Cerebellar cortex (tissue), 1 donor: ENCODE measurements at regions not wholly inside any gene's neighbourhood (a gene's known extent, or its start where the extent isn't known, plus 50 kb on each side); places are given as distances from the start of the nearest gene placed in this dataset.
A peak's percentile ranks its signal among the peaks of the same experiment; 100 is the strongest.

Source experiments
- DNase-seq: peaks from one replicate; pipeline ENCODE4 v3.0.0-alpha.2; 2015; ENCODE audit warnings: low spot score

DNA sequence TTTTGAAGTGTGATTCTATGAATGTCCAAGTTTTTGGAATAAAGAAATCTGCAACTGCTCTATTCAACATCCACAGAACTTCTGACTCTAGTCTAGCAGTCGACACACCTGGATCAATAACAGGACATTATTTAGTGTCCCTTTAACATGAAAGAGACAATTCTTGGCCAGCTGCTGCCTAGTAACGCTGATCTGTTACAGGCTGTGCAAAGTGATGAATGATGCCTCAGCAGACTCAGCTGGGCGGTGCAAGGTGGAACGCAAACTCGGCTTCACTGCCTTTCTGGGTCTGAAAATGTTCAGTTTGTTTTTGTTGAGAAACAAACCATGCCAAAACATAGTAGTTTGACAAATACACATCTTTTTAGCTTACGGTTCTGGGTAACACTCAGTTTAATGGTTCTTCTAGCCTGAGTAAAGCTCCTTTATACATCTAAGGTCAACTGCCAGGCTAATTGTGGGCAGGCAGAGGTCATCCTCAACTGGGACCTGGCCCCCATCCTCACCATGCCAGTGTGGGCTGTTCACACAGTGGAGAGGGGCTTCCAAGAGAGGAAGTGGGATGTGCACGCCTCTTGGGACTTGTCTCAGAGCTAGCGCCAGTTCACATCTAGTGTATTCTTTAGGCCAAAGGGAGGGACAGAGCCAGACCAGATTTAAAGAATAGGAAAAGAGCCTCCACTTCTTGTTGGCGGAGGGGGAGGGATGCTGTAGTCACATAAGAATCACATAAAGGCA lies 879.7 kb downstream of the QKI start:
- DNase-seq, result no peak

DNA sequence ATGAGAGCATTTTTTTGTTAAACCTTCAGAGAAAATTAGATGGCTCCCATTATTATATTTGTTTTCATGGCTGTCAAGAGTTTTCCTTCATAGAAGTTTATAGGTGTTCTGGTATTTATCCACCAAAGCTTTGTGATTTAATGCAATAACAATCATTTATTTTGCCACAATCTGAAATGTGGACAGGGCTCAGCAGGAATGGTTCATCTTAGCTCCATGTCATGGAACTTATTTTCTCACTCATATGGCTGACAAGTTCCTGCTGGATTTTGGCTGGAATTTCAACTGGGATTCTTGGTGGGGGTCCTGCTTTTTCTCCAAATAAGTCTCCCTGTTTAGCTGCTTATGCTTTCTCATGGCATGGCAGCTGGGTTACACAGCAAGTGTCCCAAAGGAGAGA lies 876.7 kb downstream of the QKI start:
- DNase-seq, result no peak

DNA sequence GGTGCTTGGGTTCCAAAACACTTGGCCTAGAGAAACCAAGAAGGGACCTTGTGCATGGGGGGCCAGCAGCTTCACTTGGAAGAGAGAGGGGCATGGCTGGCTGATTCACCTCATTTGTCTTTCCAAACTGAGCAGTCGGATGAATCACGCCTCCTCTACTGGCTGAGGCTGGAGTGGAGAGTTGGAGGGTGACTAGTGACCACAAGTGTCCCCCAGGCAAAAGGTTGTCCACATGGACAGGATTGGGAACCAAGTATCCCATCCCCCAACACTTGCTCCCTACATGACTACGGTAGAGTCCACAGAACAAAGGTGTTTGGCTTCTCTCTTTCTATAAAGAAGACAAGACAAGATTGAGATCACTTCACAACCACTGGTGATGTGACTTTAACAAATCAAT lies 875.6 kb downstream of the QKI start:
- no peak for DNase-seq

DNA sequence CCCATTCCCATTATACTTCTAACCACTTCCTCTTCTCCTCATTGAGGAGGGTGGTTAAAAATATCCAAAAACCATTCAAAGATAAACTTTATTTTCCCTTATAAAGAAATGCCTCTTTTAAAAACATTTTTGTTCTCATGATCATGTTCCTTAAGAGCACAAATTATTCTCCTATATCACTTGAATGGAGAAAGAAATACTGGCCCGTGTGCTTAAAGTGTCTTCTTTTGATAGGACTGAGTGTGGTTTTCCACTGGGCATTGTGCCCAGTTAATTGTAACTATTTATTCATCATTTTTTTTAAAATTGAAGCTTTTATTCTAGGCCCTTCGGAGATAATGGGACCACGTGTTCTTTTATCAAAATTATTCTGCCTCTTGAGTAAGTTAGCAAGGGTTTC lies 871.5 kb downstream of the QKI start:
- no peak for DNase-seq

DNA sequence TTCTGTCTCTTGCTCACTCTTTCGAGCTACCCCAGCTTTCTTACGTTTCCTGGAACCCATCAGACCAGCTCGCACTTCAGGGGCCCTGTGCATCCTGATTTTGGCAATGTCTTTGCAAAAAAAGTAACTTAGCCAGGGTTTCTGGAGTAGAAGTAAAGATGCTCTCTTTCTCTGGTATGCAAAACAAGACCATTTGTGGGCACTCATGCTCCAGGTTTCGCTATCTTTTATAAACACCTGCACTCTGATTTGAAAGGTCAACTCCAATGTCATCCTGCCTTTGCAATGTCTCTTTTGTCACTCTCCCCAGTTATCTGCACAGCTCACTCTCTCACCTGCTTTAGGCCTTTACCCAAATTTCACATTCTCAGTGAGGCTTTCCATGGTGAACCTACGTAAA lies 869.1 kb downstream of the QKI start:
- no peak for DNase-seq

DNA sequence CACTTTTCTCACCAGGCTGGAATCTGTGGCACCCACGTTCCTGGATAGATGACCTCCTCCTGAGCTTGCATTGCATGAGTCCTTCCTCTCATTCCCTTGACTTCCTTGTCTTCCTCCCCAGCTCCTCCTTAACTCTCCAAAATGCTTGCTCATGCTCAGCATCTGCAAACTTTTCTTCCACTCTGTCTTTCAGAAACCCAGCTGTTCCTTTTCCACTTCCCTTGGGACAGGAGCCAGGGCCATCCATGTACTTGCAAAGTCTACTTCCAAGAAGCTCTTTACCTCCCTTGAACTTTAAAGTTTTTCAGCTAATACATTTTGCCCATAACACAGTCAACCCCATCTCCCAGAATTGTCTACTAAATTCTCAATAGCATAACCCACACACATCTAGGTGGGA lies 861.7 kb downstream of the QKI start:
- DNase-seq, result no peak

DNA sequence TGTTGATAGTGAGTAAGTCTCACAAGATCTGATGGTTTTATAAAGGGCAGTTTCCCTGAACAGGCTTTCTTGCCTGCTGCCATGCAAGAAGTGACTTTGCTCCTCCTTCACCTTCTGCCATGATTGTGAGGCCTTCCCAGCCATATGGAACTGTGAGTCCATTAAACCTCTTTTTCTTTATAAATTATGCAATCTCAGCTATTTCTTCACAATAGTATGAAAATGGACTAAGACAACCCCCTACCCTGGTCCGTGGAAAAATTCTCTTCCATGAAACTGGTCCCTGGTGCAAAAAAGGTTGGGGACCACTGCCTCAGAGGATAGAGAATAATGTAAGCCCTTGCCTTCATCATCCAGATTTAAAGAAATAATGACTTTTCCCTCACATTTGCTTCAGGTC lies 861.3 kb downstream of the QKI start:
- no peak for DNase-seq

DNA sequence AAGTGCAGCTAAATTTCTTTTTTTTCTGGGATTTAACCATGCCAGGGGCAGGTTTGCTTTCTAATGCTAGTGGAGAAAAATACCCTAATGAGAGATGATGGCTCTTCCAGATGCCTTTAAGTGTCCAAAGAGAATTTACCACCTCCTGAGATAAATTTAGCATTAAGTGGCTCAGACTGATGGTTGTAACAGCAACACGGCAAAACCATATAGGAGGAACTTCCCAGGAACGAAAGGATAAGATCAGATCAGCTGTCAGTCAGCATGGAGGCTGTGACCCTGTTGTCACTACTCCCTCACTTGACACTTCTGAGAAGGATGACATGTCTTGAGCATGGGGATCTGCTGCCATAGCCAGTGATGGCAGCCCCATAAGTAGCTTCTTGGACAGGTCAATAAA lies 860.0 kb downstream of the QKI start:
- DNase-seq, result no peak

DNA sequence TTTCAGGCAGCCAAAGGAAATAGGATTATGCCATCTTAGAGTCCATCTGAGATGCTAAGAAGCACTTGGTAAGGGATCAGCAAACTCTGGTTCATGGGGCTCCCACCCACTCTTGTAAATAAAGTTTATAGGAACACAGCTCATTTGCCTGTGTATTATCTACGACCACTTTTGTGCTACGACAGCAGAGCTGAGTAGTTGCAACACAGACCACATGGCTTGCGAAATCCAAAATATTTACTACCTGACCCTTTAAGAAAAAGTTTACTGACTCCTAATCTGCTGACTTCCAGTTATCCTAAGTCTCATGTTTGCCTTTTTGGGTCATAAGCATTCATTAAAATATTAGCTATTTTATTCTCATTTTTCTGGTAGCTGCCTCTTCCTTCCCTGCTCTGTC lies 859.0 kb downstream of the QKI start:
- no peak for DNase-seq

DNA sequence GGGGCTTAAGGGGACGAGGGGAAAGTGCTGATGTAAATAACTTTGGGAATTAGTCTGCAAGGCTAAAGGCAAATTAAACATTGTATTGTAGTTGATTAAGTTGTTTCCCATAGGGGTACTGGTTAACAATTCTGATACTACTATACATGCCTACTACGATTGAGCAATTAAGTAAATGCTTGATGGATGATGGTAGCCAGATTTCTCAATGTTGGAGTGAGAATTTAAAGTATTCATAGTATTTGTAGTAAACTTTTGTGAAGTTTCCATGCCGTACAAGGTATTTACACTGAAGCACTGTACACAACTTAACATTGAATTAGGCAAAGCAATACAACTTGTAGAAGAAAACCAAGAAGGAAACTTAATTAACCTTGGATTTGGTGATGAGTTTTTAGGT lies 852.3 kb downstream of the QKI start:
- DNase-seq, result no peak

DNA sequence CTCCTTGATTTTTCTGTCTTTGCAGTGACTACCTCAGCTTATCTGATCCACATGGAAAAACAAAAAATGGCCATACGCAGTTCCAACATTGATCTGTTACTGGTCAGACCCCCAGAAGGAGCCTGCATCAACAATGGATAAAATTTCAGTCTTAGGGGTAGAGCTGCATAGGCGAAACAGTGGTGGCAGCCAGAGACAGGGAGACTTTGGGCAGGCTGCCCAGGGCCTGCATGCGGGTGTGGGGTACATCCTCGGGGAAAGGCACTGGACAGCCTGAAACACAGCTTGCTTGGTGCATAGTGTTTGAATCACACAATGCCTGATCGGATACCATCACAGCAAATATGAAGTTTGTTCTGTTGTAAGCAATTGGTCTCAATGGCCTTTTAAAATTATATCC lies 847.8 kb downstream of the QKI start:
- DNase-seq, result no peak

DNA sequence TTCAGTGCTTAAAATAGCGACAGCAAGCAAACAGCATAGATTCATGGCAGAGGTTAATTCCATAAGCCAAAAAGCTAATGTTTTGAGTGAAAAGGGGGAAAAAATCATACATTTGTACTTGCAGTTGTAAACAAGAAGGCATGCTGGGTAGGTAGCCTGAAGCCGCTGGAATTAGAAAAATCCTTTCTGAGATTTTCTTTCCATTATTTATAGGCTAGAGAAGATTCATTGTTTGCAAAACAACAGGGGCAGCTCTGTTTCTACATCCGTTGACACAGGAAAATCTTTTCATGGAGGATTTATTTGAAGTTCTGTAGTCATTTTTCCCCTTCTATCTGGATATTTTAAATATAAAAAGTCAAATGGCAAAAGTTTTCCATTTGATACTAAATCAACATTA lies 843.9 kb downstream of the QKI start:
- DNase-seq, result no peak

DNA sequence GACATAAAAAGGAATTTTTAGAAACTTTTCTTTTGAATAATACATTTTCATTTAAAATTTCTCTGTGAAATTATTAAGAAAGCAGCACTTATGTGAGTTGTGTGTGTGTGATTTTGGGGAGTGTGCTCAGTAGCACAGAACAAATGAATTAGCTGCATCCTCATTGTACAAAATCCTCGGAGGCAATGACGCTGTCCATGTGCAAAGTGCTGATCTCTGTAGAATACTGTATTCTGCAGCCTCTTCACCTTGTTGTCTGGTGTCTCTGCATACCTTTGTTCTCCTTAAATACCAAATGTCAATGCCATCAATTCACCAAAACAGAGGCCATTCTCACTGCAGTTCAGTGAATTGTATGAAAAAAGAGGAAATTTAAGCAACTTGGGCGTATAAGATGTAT lies 838.4 kb downstream of the QKI start:
- no peak for DNase-seq

DNA sequence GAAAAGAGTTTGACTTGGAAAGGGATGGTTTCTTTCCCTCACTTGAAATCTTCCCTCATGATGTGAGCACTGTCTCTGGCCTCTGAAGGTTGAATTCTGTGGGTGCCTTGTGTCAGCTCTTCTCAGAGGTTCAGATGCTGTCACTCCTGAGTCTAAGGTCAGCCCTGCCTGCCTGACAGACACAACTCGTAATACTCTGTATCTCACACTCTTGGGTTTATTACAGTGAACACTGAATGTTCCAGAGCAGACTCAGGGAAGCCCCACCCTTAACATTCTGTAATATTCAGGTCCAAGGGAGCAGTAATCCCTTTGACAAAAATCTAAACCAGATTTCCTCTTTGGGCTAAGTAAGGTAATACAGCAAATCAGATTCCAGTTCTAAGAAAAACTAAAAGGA lies 837.8 kb downstream of the QKI start:
- no peak for DNase-seq

DNA sequence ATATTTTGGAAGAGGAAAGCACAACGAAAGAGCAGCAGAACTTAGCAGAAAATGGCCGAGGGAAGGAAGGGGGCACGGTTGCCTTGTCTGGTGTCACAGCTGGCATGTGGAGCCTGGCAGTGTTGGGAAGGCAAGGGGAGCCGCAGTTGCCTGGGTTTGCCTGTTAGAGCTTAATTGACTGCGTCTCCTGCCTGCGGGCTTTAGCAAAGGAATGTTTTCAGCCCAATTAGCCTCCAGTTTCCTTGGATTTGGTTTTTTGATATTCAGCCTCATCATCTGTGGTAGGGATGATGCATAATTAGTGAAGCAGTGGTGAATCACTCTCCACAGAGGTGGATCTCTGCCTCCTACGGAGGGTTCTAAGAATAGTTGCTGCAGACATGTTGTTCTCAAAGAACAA lies 832.6 kb downstream of the QKI start:
- no peak for DNase-seq

DNA sequence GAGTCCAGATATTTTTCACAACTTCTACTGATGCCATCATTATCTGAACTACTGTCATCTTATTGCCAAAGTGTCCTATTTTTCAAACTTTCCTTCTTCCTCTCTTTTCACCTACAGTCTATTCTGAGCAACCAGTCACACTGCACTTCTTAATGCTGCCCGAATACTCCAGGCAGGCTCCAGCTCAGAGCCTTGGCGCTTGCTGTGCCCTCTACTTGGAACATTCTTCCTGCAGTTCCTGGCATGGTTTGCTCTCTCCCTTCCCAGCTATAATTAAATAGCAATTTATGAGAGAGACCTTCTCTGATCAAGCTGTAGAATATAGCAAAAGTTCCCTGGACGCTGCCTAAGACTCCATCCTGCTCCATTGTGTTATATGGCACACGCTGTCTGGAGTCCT lies 831.6 kb downstream of the QKI start:
- DNase-seq, result no peak

DNA sequence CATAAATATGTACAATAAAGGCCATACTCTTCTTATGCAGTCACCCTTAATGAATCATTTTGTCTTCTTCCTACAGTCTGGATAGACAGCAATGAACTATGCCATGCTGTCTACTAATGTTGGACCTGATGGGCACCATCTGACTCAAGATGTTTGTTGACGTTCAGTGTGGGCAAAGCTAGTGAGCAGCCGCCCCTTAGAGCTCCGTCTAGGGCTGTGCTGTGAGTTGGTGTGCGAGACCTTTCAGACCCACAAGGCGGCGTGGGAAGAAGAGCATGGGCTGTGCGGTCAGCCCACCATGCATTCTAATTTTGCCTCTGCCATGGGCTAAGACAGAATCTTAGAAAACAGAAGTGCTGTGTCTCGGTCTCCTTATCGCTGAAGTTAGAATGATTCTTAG lies 829.4 kb downstream of the QKI start:
- DNase-seq, result no peak

DNA sequence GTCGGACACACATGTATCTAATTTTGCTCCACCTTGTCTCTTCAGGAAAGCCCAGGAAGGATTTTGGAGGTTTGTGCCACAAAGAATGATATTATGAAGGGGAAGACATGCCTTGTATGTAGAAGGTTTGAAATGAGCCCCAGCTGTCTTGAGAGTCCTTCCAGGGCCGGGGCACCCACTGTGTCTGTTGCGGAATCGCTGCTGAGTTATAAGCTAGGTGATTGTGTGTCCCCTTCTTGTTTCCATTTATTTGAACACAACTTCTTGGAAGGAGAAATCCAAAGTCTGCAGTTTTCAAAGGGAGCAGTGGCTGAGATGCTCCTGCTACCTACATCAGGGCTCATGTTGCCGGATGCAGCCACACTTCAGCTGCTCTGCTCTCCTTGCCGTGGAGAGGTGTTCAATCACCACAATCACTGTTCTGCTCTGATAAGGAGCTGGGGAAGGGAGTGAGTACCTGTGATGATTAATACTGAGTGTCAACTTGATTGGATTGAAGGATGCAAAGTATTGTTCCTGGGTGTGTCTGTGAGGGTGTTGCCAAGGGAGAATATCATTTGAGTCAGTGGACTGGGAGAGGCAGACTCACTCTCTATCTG lies 828.6 kb downstream of the QKI start:
- DNase-seq, result no peak

DNA sequence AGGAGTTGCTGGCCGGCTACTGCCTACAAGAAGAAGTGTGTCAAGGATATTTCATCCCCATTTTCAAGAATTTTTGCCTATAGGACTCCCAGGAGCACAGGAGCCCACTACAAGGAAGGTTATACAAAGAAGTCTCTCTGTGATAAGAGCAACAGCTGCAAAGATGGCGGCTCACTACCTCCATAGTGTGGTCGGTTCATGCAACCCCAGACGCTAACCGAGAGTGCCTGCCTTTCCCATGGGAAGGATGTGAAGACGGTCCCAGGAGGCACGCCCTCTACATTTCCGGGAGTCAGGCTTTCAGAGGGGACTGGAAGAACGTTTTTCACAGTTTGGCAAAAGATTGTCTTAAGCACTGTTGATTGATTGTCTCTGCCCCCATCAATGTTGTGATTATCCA lies 816.3 kb downstream of the QKI start:
- DNase-seq, result no peak

DNA sequence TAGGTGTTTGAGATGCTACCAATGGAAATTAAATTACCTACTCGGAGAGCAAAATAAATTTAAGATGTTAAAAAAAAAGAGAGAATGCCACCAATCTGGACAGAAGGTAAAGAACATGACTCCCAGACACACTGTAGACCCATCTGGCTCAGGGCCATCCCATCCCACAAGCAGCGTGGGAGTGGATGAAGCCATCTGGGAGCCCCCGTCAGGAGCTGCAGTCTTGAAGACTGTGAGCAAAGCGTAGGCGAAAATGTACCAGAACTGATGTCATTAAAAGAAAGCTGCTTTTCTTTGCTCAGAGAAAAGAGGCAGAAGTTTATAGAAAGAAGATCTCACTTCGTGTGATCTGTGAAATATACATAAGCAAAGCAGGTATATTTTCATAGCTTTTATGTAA lies 815.7 kb downstream of the QKI start:
- no peak for DNase-seq

DNA sequence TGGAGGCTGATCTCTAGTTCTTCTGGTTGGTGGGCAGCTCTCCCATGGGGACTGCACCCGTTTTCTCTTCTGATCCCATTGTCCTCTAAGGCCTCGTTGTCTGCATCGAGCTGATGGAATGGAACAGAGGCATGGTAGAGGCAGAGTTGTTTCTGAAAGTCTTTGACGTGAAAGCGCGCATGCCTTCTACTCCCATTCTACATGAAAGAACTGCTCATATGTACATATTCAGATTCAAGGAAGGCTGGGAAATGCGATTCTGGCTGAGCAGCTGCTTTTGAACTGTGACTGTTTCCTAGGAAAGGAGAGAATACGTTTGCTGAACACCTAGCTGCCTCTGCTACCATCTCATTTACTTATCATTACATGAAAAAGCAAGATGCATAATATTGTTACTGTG lies 815.2 kb downstream of the QKI start:
- no peak for DNase-seq

DNA sequence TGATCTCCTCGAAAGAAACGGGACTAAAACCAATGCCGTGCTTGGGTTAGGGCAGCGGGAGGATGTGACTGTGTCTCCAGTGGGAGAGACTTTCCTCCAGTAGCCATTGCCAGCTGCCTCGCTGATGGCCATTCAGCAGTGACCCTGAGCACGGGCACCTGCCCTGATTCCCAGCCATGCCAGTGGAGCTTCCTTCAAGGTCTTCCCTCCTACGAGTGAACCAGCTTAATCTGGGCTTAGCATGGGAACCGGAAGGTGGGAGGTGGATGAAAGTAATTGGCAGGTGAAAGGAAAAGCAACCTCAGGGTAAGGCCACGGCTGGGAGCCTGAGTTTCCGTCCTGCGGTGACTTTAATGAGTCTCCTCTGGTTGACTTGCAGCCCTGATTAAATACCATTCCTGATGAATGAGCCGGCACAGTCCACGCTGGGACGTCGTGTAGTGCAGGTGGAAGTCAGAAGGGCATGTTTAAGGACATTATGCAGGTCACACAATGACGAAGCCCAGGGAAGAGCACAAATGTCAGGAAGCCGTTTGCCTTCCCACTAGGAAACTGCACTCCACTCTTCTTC lies 813.5 kb downstream of the QKI start:
- DNase-seq, result no peak

DNA sequence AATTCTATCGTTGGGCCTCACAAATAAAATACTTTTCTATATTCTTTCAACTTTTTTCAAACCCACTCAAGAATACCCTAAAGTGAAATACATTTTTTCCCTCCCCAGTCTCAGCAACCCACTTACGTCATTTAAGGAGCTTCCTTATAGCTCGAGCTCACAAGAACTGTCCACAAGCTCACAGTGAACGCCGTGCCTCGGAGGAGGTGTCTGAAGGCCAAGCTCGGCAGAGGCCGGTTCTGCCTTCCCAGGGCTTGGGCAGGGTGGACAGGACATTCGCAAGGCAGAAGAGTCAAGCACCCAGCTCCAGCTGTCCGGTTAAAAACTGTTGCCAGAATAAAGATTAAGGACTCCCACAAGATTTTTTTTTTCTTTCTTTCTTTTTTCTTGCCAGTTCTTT lies 802.3 kb downstream of the QKI start:
- DNase-seq, result no peak

DNA sequence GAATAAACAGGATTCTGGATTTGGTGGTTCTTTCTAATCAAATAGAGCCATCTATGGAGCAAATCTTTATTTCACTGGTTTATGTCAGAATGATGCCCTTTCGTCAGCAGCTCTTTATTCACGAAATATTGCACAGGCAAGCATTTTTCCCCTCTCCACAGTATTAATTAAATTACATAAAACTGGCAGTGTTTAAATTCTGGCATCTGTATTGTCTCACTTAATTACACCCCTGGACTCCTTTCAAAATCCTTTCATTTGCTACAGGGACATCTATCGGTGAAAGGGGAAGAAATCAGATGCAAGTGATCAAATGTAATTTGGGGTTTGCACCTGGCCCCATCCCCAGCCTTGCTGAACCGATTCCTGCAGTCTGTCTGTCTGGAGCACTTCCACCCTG lies 801.9 kb downstream of the QKI start:
- DNase-seq, result peak; percentile 19
